ENCODE measurements at regions not wholly inside any gene's neighbourhood (a gene's known extent, or its start where the extent isn't known, plus 50 kb on each side); places are given as distances from the start of the nearest gene placed in this dataset.

DNA sequence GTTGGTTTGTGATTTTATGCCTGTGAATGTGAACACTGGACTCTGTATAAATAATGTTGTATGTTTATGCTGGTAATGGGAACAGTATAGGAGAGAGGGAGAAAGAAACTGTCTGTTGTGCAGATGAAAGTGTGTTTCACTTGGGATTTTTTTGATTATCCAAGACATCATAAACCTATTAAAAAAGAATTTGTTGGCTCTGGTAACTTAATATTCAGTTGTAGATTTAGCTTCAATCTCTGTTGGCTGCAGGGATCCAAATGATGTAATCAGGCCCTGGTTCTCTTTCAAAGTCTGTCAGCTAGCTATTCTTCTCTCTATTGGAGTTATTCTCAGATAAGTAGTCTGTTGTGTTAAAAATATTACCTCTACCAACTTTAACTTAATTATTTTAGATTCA is 168.8 kb upstream of the RHOBTB1 start:
- TF ChIP-seq, protein P1, sequence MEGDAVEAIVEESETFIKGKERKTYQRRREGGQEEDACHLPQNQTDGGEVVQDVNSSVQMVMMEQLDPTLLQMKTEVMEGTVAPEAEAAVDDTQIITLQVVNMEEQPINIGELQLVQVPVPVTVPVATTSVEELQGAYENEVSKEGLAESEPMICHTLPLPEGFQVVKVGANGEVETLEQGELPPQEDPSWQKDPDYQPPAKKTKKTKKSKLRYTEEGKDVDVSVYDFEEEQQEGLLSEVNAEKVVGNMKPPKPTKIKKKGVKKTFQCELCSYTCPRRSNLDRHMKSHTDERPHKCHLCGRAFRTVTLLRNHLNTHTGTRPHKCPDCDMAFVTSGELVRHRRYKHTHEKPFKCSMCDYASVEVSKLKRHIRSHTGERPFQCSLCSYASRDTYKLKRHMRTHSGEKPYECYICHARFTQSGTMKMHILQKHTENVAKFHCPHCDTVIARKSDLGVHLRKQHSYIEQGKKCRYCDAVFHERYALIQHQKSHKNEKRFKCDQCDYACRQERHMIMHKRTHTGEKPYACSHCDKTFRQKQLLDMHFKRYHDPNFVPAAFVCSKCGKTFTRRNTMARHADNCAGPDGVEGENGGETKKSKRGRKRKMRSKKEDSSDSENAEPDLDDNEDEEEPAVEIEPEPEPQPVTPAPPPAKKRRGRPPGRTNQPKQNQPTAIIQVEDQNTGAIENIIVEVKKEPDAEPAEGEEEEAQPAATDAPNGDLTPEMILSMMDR (IDR thresholded peaks at IDR 0.05), result no peak
- no peak for TF ChIP-seq POLR2A (IDR thresholded peaks at IDR 0.05)

All from Peyer's patch (tissue), 4 donors.